ENCODE measurements at regions not wholly inside any gene's neighbourhood (a gene's known extent, or its start where the extent isn't known, plus 50 kb on each side); places are given as distances from the start of the nearest gene placed in this dataset.

- TF ChIP-seq POLR2A (conservative IDR thresholded peaks at IDR 0.05) (no peak), REST (IDR thresholded peaks at IDR 0.05; ENCODE audit: borderline replicate concordance) (no peak), REST (CRISPR knock-in tag; IDR thresholded peaks at IDR 0.05; ENCODE audit: low read depth) (no peak), PCBP1 (IDR thresholded peaks at IDR 0.05; ENCODE audit: low read depth, low read length, poor library complexity, severe bottlenecking) (no peak)
Measured at GRCh38 chr9:81182431-81182830, 506.9 kb downstream of the TLE1 start.
